ENCODE measurements at regions not wholly inside any gene's neighbourhood (a gene's known extent, or its start where the extent isn't known, plus 50 kb on each side); places are given as distances from the start of the nearest gene placed in this dataset.
"Not testable (repeated sequence)": the region's sequence is repeated elsewhere in the genome, so short reads cannot be mapped to it uniquely, and the experiment has no call there.

- H2AFZ ChIP-seq (ENCODE audit: insufficient read depth, low read depth, low read length, poor library complexity, severe bottlenecking), result no peak overlapping the region
- no peaks in the 10 kb centered on the region for H3K79me2 ChIP-seq (ENCODE audit: insufficient read depth, low read length)
- Mint-ChIP-seq H3K9me3 (peaks cover 12 to 22% (median 16%) of the 10 kb centered on the region in 7 donors), H3K4me1 (no peaks in the 10 kb centered on the region), H3K36me3 (no peaks in the 10 kb centered on the region), H3K27ac (no peak overlapping the region), H3K27me3 (ENCODE audit: low read depth in 3 of 3) (peaks cover 0 to 2% (median 1%) of the 10 kb centered on the region in 3 donors), H3K4me3 (no peak overlapping the region)
- H3K36me3 ChIP-seq (replicated peaks in 1 of 2; ENCODE audit: control insufficient read depth in 1 of 2, insufficient read depth in 2 of 2, low read length in 2 of 2), result no peaks in the 10 kb centered on the region
- intact Hi-C loops (cut with micrococcal nuclease), result no loop called here
- no peak overlapping the region for H3K9ac ChIP-seq (ENCODE audit: insufficient read depth, low read length, poor library complexity, severe bottlenecking)
- H3K27me3 ChIP-seq (ENCODE audit: control insufficient read depth in 2 of 2, insufficient read depth in 2 of 2, low read length in 2 of 2), result no peaks in the 10 kb centered on the region
- H3K9me3 ChIP-seq (replicated peaks in 1 of 2; ENCODE audit: control insufficient read depth in 1 of 2, insufficient read depth in 1 of 2, low read length in 2 of 2), result peaks cover 0 to 13% of the 10 kb centered on the region in 2 donors
- H3K4me1 ChIP-seq (ENCODE audit: control insufficient read depth in 1 of 2, insufficient read depth in 2 of 2, low read length in 2 of 2), result no peaks in the 10 kb centered on the region
- no peak overlapping the region for H3K4me2 ChIP-seq (replicated peaks; ENCODE audit: extremely low read depth, low read length, poor library complexity, severe bottlenecking)
- H3K4me3 ChIP-seq (replicated peaks in 1 of 3; ENCODE audit: low read depth in 2 of 3, low read length in 3 of 3), result no peak overlapping the region
- H3K27ac ChIP-seq (ENCODE audit: low read depth in 1 of 2, low read length in 2 of 2), result no peak overlapping the region
- DNase-seq, result no peak
- H4K20me1 ChIP-seq (ENCODE audit: insufficient read depth, low read length), result no peaks in the 10 kb centered on the region
- TF ChIP-seq, protein P1, sequence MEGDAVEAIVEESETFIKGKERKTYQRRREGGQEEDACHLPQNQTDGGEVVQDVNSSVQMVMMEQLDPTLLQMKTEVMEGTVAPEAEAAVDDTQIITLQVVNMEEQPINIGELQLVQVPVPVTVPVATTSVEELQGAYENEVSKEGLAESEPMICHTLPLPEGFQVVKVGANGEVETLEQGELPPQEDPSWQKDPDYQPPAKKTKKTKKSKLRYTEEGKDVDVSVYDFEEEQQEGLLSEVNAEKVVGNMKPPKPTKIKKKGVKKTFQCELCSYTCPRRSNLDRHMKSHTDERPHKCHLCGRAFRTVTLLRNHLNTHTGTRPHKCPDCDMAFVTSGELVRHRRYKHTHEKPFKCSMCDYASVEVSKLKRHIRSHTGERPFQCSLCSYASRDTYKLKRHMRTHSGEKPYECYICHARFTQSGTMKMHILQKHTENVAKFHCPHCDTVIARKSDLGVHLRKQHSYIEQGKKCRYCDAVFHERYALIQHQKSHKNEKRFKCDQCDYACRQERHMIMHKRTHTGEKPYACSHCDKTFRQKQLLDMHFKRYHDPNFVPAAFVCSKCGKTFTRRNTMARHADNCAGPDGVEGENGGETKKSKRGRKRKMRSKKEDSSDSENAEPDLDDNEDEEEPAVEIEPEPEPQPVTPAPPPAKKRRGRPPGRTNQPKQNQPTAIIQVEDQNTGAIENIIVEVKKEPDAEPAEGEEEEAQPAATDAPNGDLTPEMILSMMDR (IDR thresholded peaks at IDR 0.05), result no peak
Observed at GRCh38 chr7:80298201-80298600, 163.6 kb downstream of the GNAI1 start.

DNA sequence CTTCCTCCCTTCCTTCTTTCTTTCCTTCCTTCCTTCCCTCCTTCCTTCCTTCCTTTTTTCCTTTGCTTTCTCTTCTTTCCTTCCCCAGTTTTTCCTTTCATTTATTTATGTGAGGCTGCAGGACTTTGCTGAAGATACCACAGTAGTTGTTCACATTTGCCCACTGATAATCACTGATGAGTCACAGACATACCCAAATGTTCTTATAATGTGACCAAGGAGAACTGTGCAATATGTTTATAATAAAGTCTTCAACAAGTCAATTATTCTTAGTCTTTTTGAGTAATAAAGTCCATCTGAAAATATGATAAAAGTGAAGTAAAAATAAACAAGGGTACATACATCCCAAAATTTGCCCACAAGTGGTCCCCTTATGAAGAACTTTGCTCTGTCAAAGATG is 159.7 kb downstream of the GNAI1 start:
- TF ChIP-seq, protein P1 (IDR thresholded peaks at IDR 0.05), result no peak
- Mint-ChIP-seq H3K9me3 (peaks cover 14 to 37% (median 20%) of the 10 kb centered on the region in 7 donors), H3K36me3 (no peaks in the 10 kb centered on the region), H3K4me1 (no peaks in the 10 kb centered on the region), H3K27me3 (ENCODE audit: low read depth in 3 of 3) (peaks cover 0 to 2% (median 1%) of the 10 kb centered on the region in 3 donors), H3K4me3 (no peak overlapping the region), H3K27ac (no peak overlapping the region)
- no peaks in the 10 kb centered on the region for H3K4me1 ChIP-seq (ENCODE audit: control insufficient read depth in 1 of 2, insufficient read depth in 2 of 2, low read length in 2 of 2)
- no peak overlapping the region for H3K27ac ChIP-seq (ENCODE audit: low read depth in 1 of 2, low read length in 2 of 2)
- no peaks in the 10 kb centered on the region for H3K79me2 ChIP-seq (ENCODE audit: insufficient read depth, low read length)
- H3K4me2 ChIP-seq (replicated peaks; ENCODE audit: extremely low read depth, low read length, poor library complexity, severe bottlenecking), result no peak overlapping the region
- no peak for DNase-seq
- intact Hi-C loops (cut with micrococcal nuclease), result no loop called here
- H3K9ac ChIP-seq (ENCODE audit: insufficient read depth, low read length, poor library complexity, severe bottlenecking), result no peak overlapping the region
- no peaks in the 10 kb centered on the region for H4K20me1 ChIP-seq (ENCODE audit: insufficient read depth, low read length)
- H3K9me3 ChIP-seq (replicated peaks in 1 of 2; ENCODE audit: control insufficient read depth in 1 of 2, insufficient read depth in 1 of 2, low read length in 2 of 2), result peaks cover 0 to 20% of the 10 kb centered on the region in 2 donors
- no peak overlapping the region for H2AFZ ChIP-seq (ENCODE audit: insufficient read depth, low read depth, low read length, poor library complexity, severe bottlenecking)
- H3K4me3 ChIP-seq (replicated peaks in 1 of 3; ENCODE audit: low read depth in 2 of 3, low read length in 3 of 3), result no peak overlapping the region
- no peaks in the 10 kb centered on the region for H3K36me3 ChIP-seq (replicated peaks in 1 of 2; ENCODE audit: control insufficient read depth in 1 of 2, insufficient read depth in 2 of 2, low read length in 2 of 2)
- H3K27me3 ChIP-seq (ENCODE audit: control insufficient read depth in 2 of 2, insufficient read depth in 2 of 2, low read length in 2 of 2), result no peaks in the 10 kb centered on the region

GRCh38 chr7:80292634-80293033 is 158.0 kb downstream of the GNAI1 start:
- H3K27me3 Mint-ChIP-seq (ENCODE audit: low read depth in 3 of 3); H3K27ac Mint-ChIP-seq; H3K4me1 ChIP-seq (ENCODE audit: control insufficient read depth in 1 of 2, insufficient read depth in 2 of 2, low read length in 2 of 2); H3K27me3 ChIP-seq (ENCODE audit: control insufficient read depth in 2 of 2, insufficient read depth in 2 of 2, low read length in 2 of 2); H3K36me3 ChIP-seq (replicated peaks in 1 of 2; ENCODE audit: control insufficient read depth in 1 of 2, insufficient read depth in 2 of 2, low read length in 2 of 2); H3K4me1 Mint-ChIP-seq; H4K20me1 ChIP-seq (ENCODE audit: insufficient read depth, low read length); H3K4me2 ChIP-seq (replicated peaks; ENCODE audit: extremely low read depth, low read length, poor library complexity, severe bottlenecking); H2AFZ ChIP-seq (ENCODE audit: insufficient read depth, low read depth, low read length, poor library complexity, severe bottlenecking); H3K79me2 ChIP-seq (ENCODE audit: insufficient read depth, low read length); H3K4me3 ChIP-seq (replicated peaks in 1 of 3; ENCODE audit: low read depth in 2 of 3, low read length in 3 of 3); H3K4me3 Mint-ChIP-seq; H3K27ac ChIP-seq (ENCODE audit: low read depth in 1 of 2, low read length in 2 of 2); DNase-seq; H3K9ac ChIP-seq (ENCODE audit: insufficient read depth, low read length, poor library complexity, severe bottlenecking); H3K36me3 Mint-ChIP-seq; intact Hi-C loops (cut with micrococcal nuclease): not testable (repeated sequence)
- peaks cover 14 to 36% (median 21%) of the 10 kb centered on the region in 7 donors for H3K9me3 Mint-ChIP-seq
- peaks cover 0 to 20% of the 10 kb centered on the region in 2 donors for H3K9me3 ChIP-seq (replicated peaks in 1 of 2; ENCODE audit: control insufficient read depth in 1 of 2, insufficient read depth in 1 of 2, low read length in 2 of 2)
- 75% methylated on average over 1 of the region's 3 CpGs for WGBS (ENCODE audit: insufficient coverage)
